HepG2 (cell line): ENCODE measurements at regions not wholly inside any gene's neighbourhood (a gene's known extent, or its start where the extent isn't known, plus 50 kb on each side); places are given as distances from the start of the nearest gene placed in this dataset.

Source experiments
- ASH2L ChIP-seq: fragments of 300-600, 200-600 bp; sonication (generic); IDR thresholded peaks from 2 replicates; pipeline ENCODE4 v1.7.0; 2017; ENCODE audit warnings: low read depth, mild to moderate bottlenecking, moderate library complexity, mixed read lengths, low read length; ENCODE audit not compliant: insufficient read length
- ELK4 ChIP-seq: sonication (generic); formaldehyde crosslinking; IDR thresholded peaks from 2 replicates; pipeline ENCODE4 v1.9.0; 2021; ENCODE audit warnings: missing genetic modification reagents, borderline replicate concordance
- KDM5B ChIP-seq: sonication (generic); formaldehyde crosslinking; IDR thresholded peaks from 2 replicates; pipeline ENCODE4 v1.4.0; 2020; ENCODE audit warnings: missing genetic modification reagents, mild to moderate bottlenecking, borderline replicate concordance
- MEIS1 ChIP-seq: sonication (generic); formaldehyde crosslinking; IDR thresholded peaks from 2 replicates; pipeline ENCODE4 v1.9.0; 2021; ENCODE audit warnings: mild to moderate bottlenecking, missing genetic modification reagents, moderate library complexity, borderline replicate concordance
- MXD4 ChIP-seq: IDR thresholded peaks from 2 replicates; pipeline ENCODE4 v1.6.1; 2016; ENCODE audit warnings: mild to moderate bottlenecking, missing biosample characterization, missing genetic modification reagents
- REST ChIP-seq, 2 experiments: IDR thresholded peaks; 2 replicates each; pipeline ENCODE4 v1.6.1; 2011 to 2012; ENCODE audit warnings: low read length in 2 of 2, borderline replicate concordance in 1 of 2, low read depth in 1 of 2, mild to moderate bottlenecking in 1 of 2, moderate library complexity in 1 of 2
- ZNF333 ChIP-seq: sonication (generic); formaldehyde crosslinking; IDR thresholded peaks from 2 replicates; pipeline ENCODE4 v1.4.0; 2020; ENCODE audit warnings: mild to moderate bottlenecking, missing genetic modification reagents, borderline replicate concordance

- TF ChIP-seq MEIS1 (CRISPR knock-in tag) (no peak), ASH2L (no peak), REST (IDR thresholded peaks at IDR 0.05; ENCODE audit: borderline replicate concordance in 1 of 2, low read depth in 1 of 2, low read length in 2 of 2) (no peak), ELK4 (CRISPR knock-in tag) (no peak), ZNF333 (no peak), KDM5B (CRISPR knock-in tag) (no peak), MXD4 (no peak)
These were observed 104.9 kb downstream of the FAM76B start for GRCh38 chr11:95684701-95685100.
